ENCODE measurements at regions not wholly inside any gene's neighbourhood (a gene's known extent, or its start where the extent isn't known, plus 50 kb on each side); places are given as distances from the start of the nearest gene placed in this dataset.
"Not testable (repeated sequence)": the region's sequence is repeated elsewhere in the genome, so short reads cannot be mapped to it uniquely, and the experiment has no call there.

GRCh38 chr5:86525622-86526021 lies 92.1 kb upstream of the COX7C start:
- no peak for ATAC-seq (replicated peaks in 6 of 8)
- in situ Hi-C loops (cut with MboI; ENCODE audit: low pct_unique_long_range_greater_than_20kb in 2 of 9, low sequenced_read_pairs in 9 of 9, unreplicated experiment in 9 of 9) = no loop called here
- Histone ChIP-seq H3K4me1 (replicated peaks in 1 of 2) (no peaks in the 10 kb centered on the region), H3K4me3 (no peak overlapping the region), H3K27ac (no peak overlapping the region)
- 0 to 100% (median 60%) methylated on average over 1 to 2 of the region's 2 CpGs; no CpG with 5 or more reads in 1 of the 10 experiments for WGBS, 10 experiments

- WGBS, 10 experiments = 0 to 92% (median 46%) methylated on average over 1 to 2 of the region's 3 CpGs; no CpG with 5 or more reads in 2 of the 10 experiments
- in situ Hi-C loops (cut with MboI; ENCODE audit: low pct_unique_long_range_greater_than_20kb in 2 of 9, low sequenced_read_pairs in 9 of 9, unreplicated experiment in 9 of 9) = no loop called here
- Histone ChIP-seq H3K27ac (no peak overlapping the region), H3K4me3 (no peak overlapping the region), H3K4me1 (replicated peaks in 1 of 2) (no peaks in the 10 kb centered on the region)
- ATAC-seq (replicated peaks in 6 of 8) = no peak
Measured at GRCh38 chr5:86526811-86527348, 90.9 kb upstream of the COX7C start.

GRCh38 chr5:86532429-86532828 lies 85.3 kb upstream of the COX7C start:
- in situ Hi-C loops (cut with MboI; ENCODE audit: low pct_unique_long_range_greater_than_20kb in 2 of 9, low sequenced_read_pairs in 9 of 9, unreplicated experiment in 9 of 9) = no loop called here
- peak in 4 of 8 experiments; percentile 34 to 84 (median 51) for ATAC-seq (replicated peaks in 6 of 8)
- Histone ChIP-seq H3K4me1 (replicated peaks in 1 of 2) (no peaks in the 10 kb centered on the region), H3K27ac (no peak overlapping the region), H3K4me3 (no peak overlapping the region)
- WGBS, 10 experiments = 0 to 100% (median 61%) methylated on average over 1 to 2 of the region's 2 CpGs; no CpG with 5 or more reads in 2 of the 10 experiments

GRCh38 chr5:86536396-86536795 lies 81.3 kb upstream of the COX7C start:
- in situ Hi-C loops (cut with MboI; ENCODE audit: low pct_unique_long_range_greater_than_20kb in 2 of 9, low sequenced_read_pairs in 9 of 9, unreplicated experiment in 9 of 9) = no loop called here
- Histone ChIP-seq H3K4me3 (no peak overlapping the region), H3K27ac (no peak overlapping the region), H3K4me1 (replicated peaks in 1 of 2) (no peaks in the 10 kb centered on the region)
- 25 to 100% (median 95%) methylated on average over 1 to 3 of the region's 3 CpGs for WGBS, 10 experiments
- ATAC-seq (replicated peaks in 6 of 8) = no peak

- no peak for ATAC-seq (replicated peaks in 6 of 8)
- H3K4me1 ChIP-seq (replicated peaks in 1 of 2) = no peaks in the 10 kb centered on the region
- in situ Hi-C loops (cut with MboI; ENCODE audit: low pct_unique_long_range_greater_than_20kb in 2 of 9, low sequenced_read_pairs in 9 of 9, unreplicated experiment in 9 of 9) = no loop called here
- H3K27ac ChIP-seq = no peak overlapping the region
- H3K4me3 ChIP-seq = no peak overlapping the region
- 0 to 100% (median 49%) methylated on average over 2 to 3 of the region's 3 CpGs; no CpG with 5 or more reads in 2 of the 10 experiments for WGBS, 10 experiments
Measured at GRCh38 chr5:86542532-86542931, 75.2 kb upstream of the COX7C start.

GRCh38 chr5:86546044-86546443 lies 71.7 kb upstream of the COX7C start:
- Histone ChIP-seq H3K27ac (no peak overlapping the region), H3K4me1 (replicated peaks in 1 of 2) (no peaks in the 10 kb centered on the region), H3K4me3 (no peak overlapping the region)
- ATAC-seq (replicated peaks in 6 of 8) = peak in 2 of 8 experiments; percentile 25 to 38
- WGBS, 10 experiments = 0 to 83% (median 66%) methylated on average over 1 to 2 of the region's 2 CpGs; no CpG with 5 or more reads in 3 of the 10 experiments
- in situ Hi-C loops (cut with MboI; ENCODE audit: low pct_unique_long_range_greater_than_20kb in 2 of 9, low sequenced_read_pairs in 9 of 9, unreplicated experiment in 9 of 9) = no loop called here

- Histone ChIP-seq H3K4me3 (no peak overlapping the region), H3K27ac (no peak overlapping the region), H3K4me1 (replicated peaks in 1 of 2) (peaks cover 0 to 3% of the 10 kb centered on the region in 2 donors)
- in situ Hi-C loops (cut with MboI; ENCODE audit: low pct_unique_long_range_greater_than_20kb in 2 of 9, low sequenced_read_pairs in 9 of 9, unreplicated experiment in 9 of 9) = no loop called here
- no peak for ATAC-seq (replicated peaks in 6 of 8)
- 0 to 100% (median 80%) methylated on average over 1 to 4 of the region's 4 CpGs; no CpG with 5 or more reads in 1 of the 10 experiments for WGBS, 10 experiments
Measured at GRCh38 chr5:86546582-86546981, 71.2 kb upstream of the COX7C start.

GRCh38 chr5:86554638-86555037 lies 63.1 kb upstream of the COX7C start:
- no peak for ATAC-seq (replicated peaks in 6 of 8)
- Histone ChIP-seq H3K4me1 (replicated peaks in 1 of 2) (peaks cover 0 to 6% of the 10 kb centered on the region in 2 donors), H3K4me3 (no peak overlapping the region), H3K27ac (no peak overlapping the region)
- in situ Hi-C loops (cut with MboI; ENCODE audit: low pct_unique_long_range_greater_than_20kb in 2 of 9, low sequenced_read_pairs in 9 of 9, unreplicated experiment in 9 of 9) = no loop called here
- WGBS, 10 experiments = 11 to 100% (median 80%) methylated on average over 1 of the region's 1 CpG; no CpG with 5 or more reads in 3 of the 10 experiments

- no peak overlapping the region for H3K4me3 ChIP-seq
- in situ Hi-C loops (cut with MboI; ENCODE audit: low pct_unique_long_range_greater_than_20kb in 2 of 9, low sequenced_read_pairs in 9 of 9, unreplicated experiment in 9 of 9) = no loop called here
- no peak for ATAC-seq (replicated peaks in 6 of 8)
- H3K27ac ChIP-seq = no peak overlapping the region
- H3K4me1 ChIP-seq (replicated peaks in 1 of 2) = no peaks in the 10 kb centered on the region
Measured at GRCh38 chr5:86557920-86558319, 59.8 kb upstream of the COX7C start.

- WGBS, 10 experiments = 0 to 90% (median 66%) methylated on average over 1 to 6 of the region's 8 CpGs; no CpG with 5 or more reads in 1 of the 10 experiments
- no peak overlapping the region for H3K4me3 ChIP-seq
Measured at GRCh38 chr5:86565197-86565789, 52.4 kb upstream of the COX7C start.

GRCh38 chr5:86566030-86566429 lies 51.7 kb upstream of the COX7C start:
- H3K27ac ChIP-seq; in situ Hi-C loops (cut with MboI; ENCODE audit: low pct_unique_long_range_greater_than_20kb in 2 of 9, low sequenced_read_pairs in 9 of 9, unreplicated experiment in 9 of 9); H3K4me3 ChIP-seq; ATAC-seq (replicated peaks in 6 of 8); H3K4me1 ChIP-seq (replicated peaks in 1 of 2): not testable (repeated sequence)
- 0 to 70% (median 13%) methylated on average over 2 to 3 of the region's 3 CpGs; no CpG with 5 or more reads in 4 of the 10 experiments for WGBS, 10 experiments

More at GRCh38 chr5:86565197-86565789, 52.4 kb upstream of the COX7C start:
- Histone ChIP-seq H3K4me1 (replicated peaks in 1 of 2) (no peaks in the 10 kb centered on the region), H3K27ac (no peak overlapping the region)
- ATAC-seq (replicated peaks in 6 of 8) = no peak
- in situ Hi-C loops (cut with MboI; ENCODE audit: low pct_unique_long_range_greater_than_20kb in 2 of 9, low sequenced_read_pairs in 9 of 9, unreplicated experiment in 9 of 9) = no loop called here
